KOPT-K1 (cell line): ENCODE measurements at regions not wholly inside any gene's neighbourhood (a gene's known extent, or its start where the extent isn't known, plus 50 kb on each side); places are given as distances from the start of the nearest gene placed in this dataset.

Experiments
- H3K27ac ChIP-seq: fragments of 200-600 bp; sonication (generic); 2 replicates; pipeline ENCODE4 v1.5.1; 2016; ENCODE audit warnings: antibody characterized with exemption, mild to moderate bottlenecking, low read depth, low read length; ENCODE audit not compliant: poor library complexity, severe bottlenecking
- H3K36me3 ChIP-seq: fragments of 200-600 bp; sonication (generic); 2 replicates; pipeline ENCODE4 v1.5.1; 2017; ENCODE audit warnings: antibody characterized with exemption, mild to moderate bottlenecking, low read length, moderate library complexity; ENCODE audit not compliant: insufficient read depth
- H3K9me3 ChIP-seq: fragments of 200-600 bp; sonication (generic); 2 replicates; pipeline ENCODE4 v1.5.1; 2017; ENCODE audit warnings: antibody characterized with exemption, low read length, mild to moderate bottlenecking; ENCODE audit not compliant: insufficient read depth, poor library complexity, severe bottlenecking

DNA sequence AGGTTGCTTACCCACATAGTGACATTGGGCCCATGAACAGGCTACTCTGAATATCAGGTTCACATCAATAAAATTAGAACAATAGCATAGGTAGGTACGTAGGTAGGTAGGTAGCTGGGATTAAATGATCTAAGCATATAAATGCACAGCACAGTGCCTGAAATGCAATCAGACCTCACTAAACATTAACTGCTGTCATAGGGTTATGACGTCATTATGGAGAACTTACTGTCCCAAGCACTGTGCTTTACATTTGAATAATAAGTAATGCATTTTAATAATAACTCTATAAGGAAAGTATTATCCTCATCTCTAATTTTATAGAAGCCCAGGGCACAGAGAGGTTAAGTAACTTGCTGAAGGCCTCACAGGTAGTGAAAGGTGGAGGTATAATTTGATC, 112.5 kb downstream of the RPS24 start:
- Histone ChIP-seq H3K36me3 (no peaks in the 10 kb centered on the region), H3K9me3 (peaks cover 17% of the 10 kb centered on the region), H3K27ac (no peak overlapping the region)

DNA sequence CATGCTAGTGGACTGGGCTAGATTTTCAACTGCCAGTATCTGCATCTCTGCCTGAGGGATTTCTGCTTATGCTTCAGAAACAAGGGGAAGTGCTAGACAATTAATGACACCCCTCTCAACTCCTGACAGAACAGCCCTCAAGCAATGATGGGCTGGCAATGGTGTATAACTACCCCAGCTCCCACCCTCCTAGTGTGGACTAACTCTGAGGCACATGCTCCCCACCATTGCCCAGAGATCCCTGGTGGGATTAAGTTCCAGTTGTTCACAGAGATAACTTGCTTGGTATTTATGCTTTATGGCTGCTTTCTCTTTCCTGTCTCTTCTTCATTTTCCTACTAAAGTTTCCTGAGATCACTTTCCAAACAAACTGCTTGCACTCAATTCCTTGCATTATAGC, 113.5 kb downstream of the RPS24 start:
- H3K9me3 ChIP-seq: peaks cover 9% of the 10 kb centered on the region
- H3K27ac ChIP-seq: no peak overlapping the region
- no peaks in the 10 kb centered on the region for H3K36me3 ChIP-seq

DNA sequence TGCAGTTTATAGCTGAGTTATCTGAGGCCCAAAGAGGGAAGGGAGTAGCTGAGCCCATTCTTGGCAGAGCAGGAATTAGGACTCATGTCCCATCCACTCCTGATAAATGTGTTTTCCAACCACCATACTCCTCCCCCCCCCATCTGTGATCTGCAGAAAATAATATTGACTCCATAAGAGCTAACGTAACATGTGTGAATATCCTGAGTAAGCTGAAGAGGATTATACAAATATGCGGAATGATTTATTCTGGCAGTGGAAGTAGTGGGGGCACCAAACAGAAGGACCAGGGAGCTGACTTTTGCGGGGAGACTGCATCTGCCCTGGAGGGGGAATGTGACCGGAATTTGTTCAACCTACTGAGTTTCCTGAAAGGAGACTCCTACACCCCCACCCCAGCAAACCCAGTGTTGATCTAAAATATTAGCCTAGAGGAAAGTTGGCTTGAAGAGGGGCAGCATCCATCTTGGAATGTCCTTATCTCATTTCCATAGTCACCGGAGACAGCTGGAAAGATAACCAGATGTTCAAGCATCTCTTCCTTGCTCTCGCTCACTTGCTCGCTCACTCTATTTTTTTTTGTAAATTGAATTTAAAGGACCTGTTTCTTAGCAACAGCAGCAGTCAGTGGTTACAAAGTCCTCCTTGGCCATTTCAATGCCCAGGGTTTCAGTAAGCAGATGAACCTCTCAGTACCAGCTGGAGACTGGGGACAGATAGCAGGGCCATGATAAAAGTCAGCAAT, 114.7 kb downstream of the RPS24 start:
- Histone ChIP-seq H3K9me3 (no peaks in the 10 kb centered on the region), H3K27ac (no peak overlapping the region), H3K36me3 (no peaks in the 10 kb centered on the region)

DNA sequence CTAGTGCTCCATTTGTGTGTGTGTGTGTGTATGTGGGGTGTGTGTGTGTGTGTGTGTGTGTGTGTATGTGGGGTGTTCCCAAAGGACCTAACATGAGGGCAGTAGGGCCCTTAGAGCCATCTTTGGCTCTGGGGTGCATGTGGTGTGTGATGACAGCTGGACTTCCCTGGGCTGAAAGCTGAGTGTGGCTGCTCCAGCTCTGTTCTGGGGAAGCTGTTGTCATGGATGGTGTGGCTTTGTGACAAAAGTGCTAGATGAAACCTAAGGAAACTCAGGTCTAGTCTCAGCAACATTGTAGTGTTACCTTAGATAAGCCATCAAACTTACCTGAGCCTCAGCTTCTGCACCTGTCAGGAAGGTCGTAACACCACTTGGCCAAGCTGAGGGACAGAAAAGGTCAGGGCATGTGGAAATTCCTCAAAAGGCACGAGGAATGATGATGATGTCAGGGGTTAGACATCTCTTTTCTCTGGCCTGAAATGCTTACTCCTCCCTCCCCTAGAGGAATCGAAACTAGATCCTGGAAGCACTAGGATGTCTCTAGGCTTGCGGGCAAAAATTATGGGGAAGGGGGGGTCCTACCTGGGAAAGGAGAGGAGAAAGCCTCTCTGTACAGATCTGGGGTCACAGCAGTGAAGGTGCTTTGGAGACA, 115.4 kb downstream of the RPS24 start:
- no peak overlapping the region for H3K27ac ChIP-seq
- H3K36me3 ChIP-seq: no peaks in the 10 kb centered on the region
- H3K9me3 ChIP-seq: no peaks in the 10 kb centered on the region

DNA sequence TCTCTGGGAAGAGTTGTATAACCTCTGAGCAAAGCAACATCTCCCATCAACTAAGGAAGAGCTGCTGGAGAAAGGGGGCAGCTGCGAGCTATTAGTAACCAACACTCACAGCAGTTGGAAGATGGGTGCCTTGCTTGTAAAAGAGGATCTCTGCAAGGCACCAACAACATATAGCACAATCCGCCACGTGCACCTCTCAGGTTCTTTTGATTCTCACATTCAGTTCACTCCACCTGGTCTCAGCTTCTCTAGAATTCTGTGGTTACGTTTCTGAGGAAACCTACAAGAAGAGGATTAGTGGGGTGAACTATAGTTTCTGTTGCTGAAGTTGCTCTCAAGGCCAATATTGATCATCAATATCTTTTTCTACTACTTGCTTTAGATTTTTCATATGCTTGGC, 117.1 kb downstream of the RPS24 start:
- no peak overlapping the region for H3K27ac ChIP-seq
- no peaks in the 10 kb centered on the region for H3K9me3 ChIP-seq
- H3K36me3 ChIP-seq: no peaks in the 10 kb centered on the region

DNA sequence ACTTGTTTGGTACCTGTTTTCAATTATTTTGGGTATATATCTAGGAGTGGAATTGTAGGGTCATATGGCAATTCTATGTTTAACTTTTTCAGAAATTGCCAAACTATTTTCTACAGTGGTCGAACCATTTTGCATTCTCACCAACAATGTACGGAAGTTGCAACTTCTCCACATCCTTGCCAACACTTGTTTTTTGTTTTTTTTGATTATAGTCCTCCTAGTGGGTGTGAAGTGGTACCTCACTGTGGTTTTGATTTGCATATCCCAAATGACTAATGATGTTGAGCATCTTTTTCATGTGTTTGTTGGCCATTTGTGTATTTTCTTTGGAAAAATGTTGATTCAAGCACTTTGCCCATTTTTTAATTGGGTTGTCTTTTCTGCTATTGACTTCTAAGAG, 122.1 kb downstream of the RPS24 start:
- no peaks in the 10 kb centered on the region for H3K9me3 ChIP-seq
- H3K36me3 ChIP-seq: no peaks in the 10 kb centered on the region
- H3K27ac ChIP-seq: no peak overlapping the region

DNA sequence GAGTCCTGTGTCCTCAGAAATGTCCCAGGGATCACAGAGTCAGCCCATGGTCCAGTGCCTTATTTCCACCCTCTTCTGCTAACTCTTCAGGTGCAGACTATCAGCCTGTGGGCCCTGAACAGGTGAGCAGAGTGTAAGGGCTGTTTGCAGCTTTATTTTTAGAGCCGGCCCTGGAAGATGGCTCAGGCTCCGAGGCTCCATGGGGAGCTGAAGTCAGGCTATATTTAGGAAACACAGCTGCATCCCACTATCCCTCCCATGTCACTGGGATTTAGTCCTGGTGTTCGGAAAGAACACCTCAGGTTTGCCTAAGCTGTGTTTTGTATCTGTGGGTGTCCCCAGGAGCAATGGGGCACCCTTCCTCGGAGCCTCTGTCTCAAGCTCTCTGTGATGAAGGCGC, 126.9 kb downstream of the RPS24 start:
- no peaks in the 10 kb centered on the region for H3K9me3 ChIP-seq
- no peak overlapping the region for H3K27ac ChIP-seq
- H3K36me3 ChIP-seq: no peaks in the 10 kb centered on the region

DNA sequence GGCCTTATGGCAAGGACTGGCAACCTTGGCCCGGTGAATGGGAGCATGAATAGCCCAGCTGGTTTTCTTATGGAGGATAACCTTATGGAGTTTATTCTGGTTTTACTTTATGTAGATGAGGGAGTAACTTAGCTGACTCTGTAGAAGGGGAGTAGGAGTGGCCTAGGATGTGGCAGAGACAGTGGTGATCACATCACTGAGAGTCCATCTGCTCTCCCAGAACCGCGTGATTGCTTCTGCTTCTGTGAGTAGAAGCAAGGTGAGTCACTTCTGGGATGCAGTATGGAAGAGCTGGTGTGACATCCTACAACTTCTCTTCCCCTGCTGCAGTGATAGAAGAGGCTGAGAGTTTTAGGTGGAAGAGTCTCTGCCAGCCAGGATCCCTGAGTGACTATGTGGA, 129.2 kb downstream of the RPS24 start:
- no peaks in the 10 kb centered on the region for H3K36me3 ChIP-seq
- H3K9me3 ChIP-seq: no peaks in the 10 kb centered on the region
- H3K27ac ChIP-seq: no peak overlapping the region

DNA sequence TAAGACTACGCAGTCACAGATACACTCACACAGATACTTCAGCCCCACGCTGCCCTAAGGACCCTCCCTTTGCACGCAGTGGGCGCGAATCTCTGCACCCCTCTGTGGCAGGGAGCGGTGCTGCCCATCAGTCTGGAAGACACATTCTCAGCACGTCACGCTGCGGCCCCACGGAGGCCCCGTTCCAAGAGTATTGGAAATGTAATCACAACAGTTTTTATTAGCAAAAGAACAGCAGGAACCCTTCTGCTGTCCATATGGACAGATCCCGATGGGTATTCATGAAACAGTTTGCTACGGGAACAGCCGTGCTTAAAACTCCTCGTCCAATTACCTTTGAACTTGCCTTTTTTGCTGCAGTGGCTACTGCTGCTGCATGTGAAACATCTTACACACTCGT, 131.0 kb downstream of the RPS24 start:
- no peaks in the 10 kb centered on the region for H3K9me3 ChIP-seq
- no peak overlapping the region for H3K27ac ChIP-seq
- H3K36me3 ChIP-seq: no peaks in the 10 kb centered on the region

DNA sequence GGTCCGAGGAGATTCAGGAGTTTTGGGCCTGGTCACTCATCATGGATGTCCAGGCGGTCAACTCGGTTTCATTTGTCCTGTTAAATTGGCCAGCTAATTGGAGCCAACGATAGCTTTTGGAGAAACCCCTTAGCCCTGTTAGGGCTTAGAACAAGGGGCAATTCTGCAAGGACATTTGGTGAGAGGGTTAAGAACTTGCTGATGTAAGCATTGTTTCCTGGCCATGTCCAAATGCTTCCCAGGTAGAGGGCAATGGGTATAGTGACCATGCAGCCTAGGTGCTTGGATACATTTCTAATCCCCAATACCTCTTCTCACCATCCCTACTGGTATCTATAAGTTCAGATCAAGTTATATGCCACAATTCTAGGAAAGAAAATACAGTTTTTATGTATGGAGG, 131.5 kb downstream of the RPS24 start:
- Histone ChIP-seq H3K36me3 (no peaks in the 10 kb centered on the region), H3K9me3 (no peaks in the 10 kb centered on the region), H3K27ac (no peak overlapping the region)

DNA sequence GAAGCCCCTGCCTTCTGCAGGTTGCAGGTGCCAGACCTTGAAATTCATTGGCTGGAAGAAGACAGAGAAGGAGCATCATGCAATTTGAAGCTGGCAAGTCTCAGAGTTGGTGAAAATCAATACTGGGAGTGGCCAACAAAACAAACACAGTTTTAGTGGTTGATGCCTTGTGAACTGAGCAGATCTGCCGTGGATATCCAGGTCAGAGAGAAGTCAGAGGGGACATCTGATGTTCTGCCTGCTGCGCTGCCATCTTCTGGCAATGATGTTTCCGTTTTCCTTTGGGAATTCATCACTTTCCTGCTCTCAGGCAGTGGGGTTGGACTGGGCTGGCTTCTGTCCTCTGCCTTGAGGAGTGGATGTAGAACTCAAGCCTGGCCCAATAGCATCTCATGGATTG, 132.0 kb downstream of the RPS24 start:
- Histone ChIP-seq H3K9me3 (no peaks in the 10 kb centered on the region), H3K36me3 (no peaks in the 10 kb centered on the region), H3K27ac (no peak overlapping the region)

DNA sequence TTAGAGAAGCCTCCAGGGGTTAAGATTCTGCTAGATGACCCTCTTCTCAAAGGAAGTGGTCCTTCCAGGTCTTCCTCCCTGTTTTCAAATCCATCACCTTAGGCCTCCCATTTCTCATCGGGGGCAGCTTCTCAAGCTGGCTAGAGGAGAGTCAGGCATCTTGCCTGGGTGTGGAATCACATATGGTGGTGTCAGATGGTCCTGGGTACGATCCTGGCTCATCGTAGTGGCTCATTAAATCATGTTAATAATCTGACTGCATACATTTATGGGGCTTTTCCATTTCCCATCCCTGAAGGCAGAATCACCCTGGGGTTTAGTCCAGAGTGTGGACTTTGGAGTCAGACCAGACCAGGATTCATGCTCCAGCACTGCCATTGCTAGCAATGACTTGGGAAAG, 132.6 kb downstream of the RPS24 start:
- Histone ChIP-seq H3K36me3 (no peaks in the 10 kb centered on the region), H3K9me3 (no peaks in the 10 kb centered on the region), H3K27ac (no peak overlapping the region)

DNA sequence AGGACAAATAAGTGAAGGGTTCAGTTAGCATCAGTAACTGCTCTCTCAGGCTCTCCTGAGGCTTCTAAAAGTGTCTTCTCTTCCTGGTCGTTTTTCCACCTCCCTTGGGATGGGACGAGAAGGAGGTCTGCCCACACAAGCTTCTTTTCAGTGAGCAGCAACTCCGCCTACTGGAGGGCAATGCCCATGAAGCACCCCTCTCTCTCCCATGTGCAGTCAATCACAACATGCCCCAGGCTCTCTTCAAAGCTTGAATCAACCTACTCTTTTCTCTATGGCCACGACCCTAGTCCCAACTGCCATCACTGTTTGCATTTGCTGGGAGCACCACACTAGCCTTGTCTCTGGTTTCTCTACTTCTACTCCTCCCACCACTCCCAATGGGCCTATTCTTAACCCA, 135.6 kb downstream of the RPS24 start:
- H3K9me3 ChIP-seq: no peaks in the 10 kb centered on the region
- no peaks in the 10 kb centered on the region for H3K36me3 ChIP-seq
- no peak overlapping the region for H3K27ac ChIP-seq

DNA sequence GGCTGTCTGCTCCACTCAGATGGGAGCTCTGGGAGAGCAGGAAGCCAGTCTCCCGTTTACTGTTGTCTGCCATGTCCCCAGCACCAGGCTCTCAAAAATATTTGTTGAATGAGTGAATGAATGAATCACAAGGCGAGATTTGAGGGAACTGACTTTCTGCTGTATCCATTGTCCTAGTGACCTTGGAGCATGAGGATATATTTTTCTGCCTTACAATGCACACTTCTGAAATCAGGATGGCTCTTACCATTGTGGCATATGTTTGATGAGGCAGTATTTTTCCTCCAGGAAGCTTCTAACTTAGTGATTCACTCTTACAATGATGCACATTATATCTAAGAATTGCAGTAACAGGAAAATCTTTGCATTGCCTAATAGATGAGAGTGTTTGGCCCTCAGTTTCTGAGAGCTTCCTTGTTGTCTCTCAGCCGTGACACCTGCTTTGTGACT, 136.4 kb downstream of the RPS24 start:
- H3K27ac ChIP-seq: no peak overlapping the region
- no peaks in the 10 kb centered on the region for H3K9me3 ChIP-seq
- H3K36me3 ChIP-seq: no peaks in the 10 kb centered on the region

DNA sequence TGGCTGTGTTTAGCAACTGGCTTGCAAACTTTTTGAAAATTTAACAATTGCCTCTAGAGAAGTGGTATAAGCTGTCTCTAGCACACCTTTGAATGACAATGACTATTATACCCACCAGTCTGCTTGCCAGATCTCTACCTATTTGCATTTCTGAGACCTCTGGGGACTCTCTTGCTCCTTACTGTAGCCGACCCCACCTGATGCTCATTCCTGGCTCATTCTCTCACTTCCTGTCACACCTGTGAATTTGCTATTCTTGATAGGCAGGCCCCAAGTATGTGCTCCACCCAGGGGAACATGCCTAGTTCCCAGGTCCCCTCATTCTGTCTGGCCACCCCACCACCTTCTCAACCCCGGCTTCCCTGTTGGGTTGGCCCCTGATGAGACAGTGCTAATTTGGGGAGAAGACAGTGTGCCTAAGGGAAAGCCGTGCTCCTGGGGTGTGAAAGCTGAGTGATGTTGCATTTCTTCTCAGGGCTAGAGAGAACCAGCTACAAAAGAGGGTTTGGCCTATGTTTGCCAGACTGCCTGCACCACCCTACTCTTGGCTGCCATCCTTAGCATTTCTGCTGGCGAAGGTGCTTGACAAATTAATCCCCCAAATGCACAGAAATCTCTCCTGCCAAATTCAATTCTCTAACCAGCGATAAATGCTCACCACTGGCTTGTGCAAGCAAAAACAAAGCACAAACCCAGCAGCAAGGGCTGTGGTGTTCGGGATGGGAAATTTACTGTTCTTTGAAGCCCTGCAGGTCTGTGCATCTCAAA, 138.2 kb downstream of the RPS24 start:
- Histone ChIP-seq H3K9me3 (no peaks in the 10 kb centered on the region), H3K27ac (no peak overlapping the region), H3K36me3 (no peaks in the 10 kb centered on the region)
